Body of pancreas (tissue), 4 donors: ENCODE measurements at regions not wholly inside any gene's neighbourhood (a gene's known extent, or its start where the extent isn't known, plus 50 kb on each side); places are given as distances from the start of the nearest gene placed in this dataset.

ENCODE experiments used
- CTCF ChIP-seq, 7 experiments: fragments of 450-650 bp in 4 of 7; fragments of 200-600 bp in 3 of 7; sonication (generic) in 3 of 7; IDR thresholded peaks; one replicate each; pipeline ENCODE4 v1.5.1; 2016 to 2019; ENCODE audit warnings: antibody characterized with exemption in 7 of 7
- POLR2A ChIP-seq, 3 donors: fragments of 450-650 bp; IDR thresholded peaks; one replicate each; pipeline ENCODE4 v1.6.1; 2016; ENCODE audit warnings: antibody characterized with exemption in 3 of 3, mild to moderate bottlenecking in 2 of 3

DNA sequence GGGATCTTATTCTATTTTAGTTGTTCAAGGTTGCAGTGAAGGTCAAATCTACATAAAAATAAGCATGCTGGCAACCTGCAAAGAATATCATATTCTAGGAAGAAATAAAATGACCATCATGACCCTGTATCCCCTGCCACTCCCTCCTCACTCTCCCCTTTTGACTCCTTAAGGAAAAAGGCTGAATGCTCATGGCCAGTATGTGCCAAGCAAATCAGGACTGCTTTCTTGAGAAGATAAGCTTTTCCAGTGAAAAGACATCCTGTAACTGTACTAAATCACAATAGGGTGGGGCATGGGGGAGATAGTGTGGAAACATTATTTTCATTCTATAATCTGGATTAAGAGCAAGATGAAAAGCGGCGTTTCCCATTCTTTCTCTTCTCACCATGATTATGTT, 100.6 kb upstream of the LIFR start:
- TF ChIP-seq CTCF (IDR thresholded peaks at IDR 0.05), result no peak
- no peak for TF ChIP-seq POLR2A (IDR thresholded peaks at IDR 0.05)
